ENCODE measurements at regions not wholly inside any gene's neighbourhood (a gene's known extent, or its start where the extent isn't known, plus 50 kb on each side); places are given as distances from the start of the nearest gene placed in this dataset.

GRCh38 chr9:80890124-80890523, 799.2 kb downstream of the TLE1 start:
- no peaks in the 10 kb centered on the region for H3F3A ChIP-seq (ENCODE audit: low read depth)
- no peak overlapping the region for H3K4me3 ChIP-seq
- H3K79me2 ChIP-seq (ENCODE audit: low read depth), result no peaks in the 10 kb centered on the region
- peaks cover 4% of the 10 kb centered on the region for H3K9me3 ChIP-seq (ENCODE audit: low read depth)
- Mint-ChIP-seq H3K9me3 (peaks cover 6% of the 10 kb centered on the region), H3K27ac (no peak overlapping the region), H3K27me3 (ENCODE audit: insufficient read depth, low read depth) (no peaks in the 10 kb centered on the region), H3K4me1 (peaks cover 4% of the 10 kb centered on the region), H3K4me3 (no peak overlapping the region), H3K36me3 (peaks cover 1% of the 10 kb centered on the region)
- H3K27ac ChIP-seq, result no peak overlapping the region
- H2AFZ ChIP-seq (replicated peaks), result no peak overlapping the region
- no peaks in the 10 kb centered on the region for H3K36me3 ChIP-seq
- H3K27me3 ChIP-seq, result no peaks in the 10 kb centered on the region
- no peak overlapping the region for H3K9ac ChIP-seq
- H3K4me1 ChIP-seq, result no peaks in the 10 kb centered on the region
- H4K20me1 ChIP-seq (ENCODE audit: low read depth), result no peaks in the 10 kb centered on the region
- TF ChIP-seq CTCF (IDR thresholded peaks at IDR 0.05) (no peak), EZH2 (IDR thresholded peaks at IDR 0.05) (no peak), EZH2phosphoT487 (IDR thresholded peaks at IDR 0.05) (no peak)
- H3K4me2 ChIP-seq, result no peak overlapping the region
- DNase-seq (ENCODE audit: low spot score), result no peak

- no peak overlapping the region for H3K4me3 Mint-ChIP-seq
- Histone ChIP-seq H3F3A (ENCODE audit: low read depth) (peaks cover 8% of the 10 kb centered on the region), H3K27me3 (no peaks in the 10 kb centered on the region), H3K9me3 (ENCODE audit: low read depth) (no peaks in the 10 kb centered on the region), H3K4me2 (no peak overlapping the region), H3K36me3 (no peaks in the 10 kb centered on the region), H4K20me1 (ENCODE audit: low read depth) (no peaks in the 10 kb centered on the region), H3K27ac (no peak overlapping the region), H3K79me2 (ENCODE audit: low read depth) (no peaks in the 10 kb centered on the region), H3K9ac (no peak overlapping the region), H3K4me1 (peaks cover 17% of the 10 kb centered on the region), H2AFZ (replicated peaks) (no peak overlapping the region), H3K4me3 (no peak overlapping the region)
- peak; percentile 30 for TF ChIP-seq CTCF (IDR thresholded peaks at IDR 0.05)
- no peak for TF ChIP-seq EZH2phosphoT487 (IDR thresholded peaks at IDR 0.05)
- TF ChIP-seq EZH2 (IDR thresholded peaks at IDR 0.05), result no peak
- peaks cover 21% of the 10 kb centered on the region for H3K4me1 Mint-ChIP-seq
- peaks cover 1% of the 10 kb centered on the region for H3K36me3 Mint-ChIP-seq
- H3K9me3 Mint-ChIP-seq, result peaks cover 6% of the 10 kb centered on the region
- H3K27me3 Mint-ChIP-seq (ENCODE audit: insufficient read depth, low read depth), result no peaks in the 10 kb centered on the region
- no peak overlapping the region for H3K27ac Mint-ChIP-seq
- DNase-seq (ENCODE audit: low spot score), result peak; percentile 15
Observed at GRCh38 chr9:80885894-80886293, 803.5 kb downstream of the TLE1 start.

- peaks cover 6% of the 10 kb centered on the region for H3K9me3 Mint-ChIP-seq
- TF ChIP-seq EZH2phosphoT487 (IDR thresholded peaks at IDR 0.05), result no peak
- Histone ChIP-seq H2AFZ (replicated peaks) (no peak overlapping the region), H3K9ac (no peak overlapping the region), H3K27me3 (no peaks in the 10 kb centered on the region), H3K79me2 (ENCODE audit: low read depth) (no peaks in the 10 kb centered on the region), H4K20me1 (ENCODE audit: low read depth) (no peaks in the 10 kb centered on the region), H3K4me1 (peaks cover 18% of the 10 kb centered on the region), H3K4me2 (no peak overlapping the region), H3F3A (ENCODE audit: low read depth) (peaks cover 8% of the 10 kb centered on the region), H3K9me3 (ENCODE audit: low read depth) (no peaks in the 10 kb centered on the region), H3K4me3 (no peak overlapping the region), H3K36me3 (no peaks in the 10 kb centered on the region), H3K27ac (no peak overlapping the region)
- H3K4me3 Mint-ChIP-seq, result no peak overlapping the region
- H3K4me1 Mint-ChIP-seq, result peaks cover 21% of the 10 kb centered on the region
- DNase-seq (ENCODE audit: low spot score), result no peak
- peaks cover 1% of the 10 kb centered on the region for H3K36me3 Mint-ChIP-seq
- no peak overlapping the region for H3K27ac Mint-ChIP-seq
- H3K27me3 Mint-ChIP-seq (ENCODE audit: insufficient read depth, low read depth), result peaks cover 2% of the 10 kb centered on the region
Observed at GRCh38 chr9:80883826-80884579, 805.3 kb downstream of the TLE1 start.

GRCh38 chr9:80883426-80883825, 805.9 kb downstream of the TLE1 start:
- Histone ChIP-seq H3K36me3 (no peaks in the 10 kb centered on the region), H3K9me3 (ENCODE audit: low read depth) (no peaks in the 10 kb centered on the region), H3K9ac (no peak overlapping the region), H3K4me3 (no peak overlapping the region), H3K79me2 (ENCODE audit: low read depth) (no peaks in the 10 kb centered on the region), H3K27me3 (no peaks in the 10 kb centered on the region), H2AFZ (replicated peaks) (no peak overlapping the region), H3K4me1 (peaks cover 18% of the 10 kb centered on the region), H3K4me2 (no peak overlapping the region), H3F3A (ENCODE audit: low read depth) (peaks cover 8% of the 10 kb centered on the region), H4K20me1 (ENCODE audit: low read depth) (no peaks in the 10 kb centered on the region), H3K27ac (no peak overlapping the region)
- Mint-ChIP-seq H3K4me3 (no peak overlapping the region), H3K36me3 (peaks cover 1% of the 10 kb centered on the region), H3K27me3 (ENCODE audit: insufficient read depth, low read depth) (peaks cover 2% of the 10 kb centered on the region), H3K27ac (no peak overlapping the region), H3K9me3 (peaks cover 6% of the 10 kb centered on the region), H3K4me1 (peaks cover 21% of the 10 kb centered on the region)
- no peak for TF ChIP-seq CTCF (IDR thresholded peaks at IDR 0.05)
- no peak for TF ChIP-seq EZH2phosphoT487 (IDR thresholded peaks at IDR 0.05)
- TF ChIP-seq EZH2 (IDR thresholded peaks at IDR 0.05), result no peak
- no peak for DNase-seq (ENCODE audit: low spot score)

All from neural progenitor cell (in vitro differentiated cells).